ENCODE measurements at regions not wholly inside any gene's neighbourhood (a gene's known extent, or its start where the extent isn't known, plus 50 kb on each side); places are given as distances from the start of the nearest gene placed in this dataset.

DNA sequence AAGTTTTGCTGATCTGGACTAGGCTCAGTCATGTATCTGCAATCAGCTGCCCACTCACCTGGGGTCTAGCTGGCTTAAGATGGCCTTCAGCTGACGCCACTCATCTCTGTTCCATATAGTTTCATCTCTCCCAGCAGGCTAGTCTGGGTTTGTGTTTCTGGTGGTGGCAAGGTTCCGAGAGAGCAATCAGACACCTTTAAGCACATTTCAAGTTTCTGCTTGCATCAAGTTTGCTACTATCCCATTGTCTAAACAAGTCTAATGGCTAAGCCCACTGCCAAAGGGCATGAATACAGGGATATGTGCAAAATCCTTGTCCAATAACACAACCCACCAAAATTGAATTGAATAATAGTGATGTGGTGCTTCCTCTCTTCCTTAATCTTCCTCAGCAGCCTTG is 251.7 kb downstream of the PIK3R1 start:
- no peak overlapping the region for H3K27ac Mint-ChIP-seq
- H3K4me3 Mint-ChIP-seq, result no peak overlapping the region
- no peaks in the 10 kb centered on the region for H3K4me1 Mint-ChIP-seq
- H3K36me3 Mint-ChIP-seq (ENCODE audit: low read depth), result no peaks in the 10 kb centered on the region
- peaks cover 11% of the 10 kb centered on the region for H3K27me3 Mint-ChIP-seq
- no peak for DNase-seq
- ChIA-PET POLR2A (no interaction called here), CTCF (interaction anchor here (0.9 to 1.5 kb wide), 2 partner anchors 8 to 67 kb away, joined by 3 to 4 read pairs; no protein-coding TSS in a partner anchor)
- H3K9me3 Mint-ChIP-seq, result no peaks in the 10 kb centered on the region

DNA sequence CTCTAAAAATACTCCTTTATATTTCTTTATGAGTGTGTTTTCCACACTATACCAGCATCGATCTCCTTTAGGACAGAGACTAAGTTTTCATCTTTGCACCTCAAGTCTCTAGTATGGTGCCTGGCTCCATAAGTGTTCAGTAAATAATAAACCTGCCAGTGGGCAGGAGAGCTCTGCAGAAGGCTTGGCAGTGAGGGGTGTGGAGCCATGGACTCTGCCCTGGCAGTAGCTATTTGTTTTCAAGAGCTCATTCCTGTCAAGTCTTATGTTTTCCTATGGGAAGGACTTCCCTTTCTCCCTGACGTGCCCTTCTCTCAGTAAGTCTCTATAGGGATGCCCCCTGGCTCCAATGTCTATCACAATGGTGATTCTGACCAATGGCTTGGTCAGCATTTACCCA is 252.2 kb downstream of the PIK3R1 start:
- Mint-ChIP-seq H3K4me1 (no peaks in the 10 kb centered on the region), H3K4me3 (no peak overlapping the region), H3K27ac (no peak overlapping the region), H3K27me3 (peaks cover 11% of the 10 kb centered on the region), H3K36me3 (ENCODE audit: low read depth) (no peaks in the 10 kb centered on the region), H3K9me3 (no peaks in the 10 kb centered on the region)
- POLR2A ChIA-PET, result no interaction called here
- CTCF ChIA-PET, result interaction anchor here (0.9 kb wide), 1 partner anchor 9 kb away, joined by 3 read pairs; no protein-coding TSS in a partner anchor
- no peak for DNase-seq

DNA sequence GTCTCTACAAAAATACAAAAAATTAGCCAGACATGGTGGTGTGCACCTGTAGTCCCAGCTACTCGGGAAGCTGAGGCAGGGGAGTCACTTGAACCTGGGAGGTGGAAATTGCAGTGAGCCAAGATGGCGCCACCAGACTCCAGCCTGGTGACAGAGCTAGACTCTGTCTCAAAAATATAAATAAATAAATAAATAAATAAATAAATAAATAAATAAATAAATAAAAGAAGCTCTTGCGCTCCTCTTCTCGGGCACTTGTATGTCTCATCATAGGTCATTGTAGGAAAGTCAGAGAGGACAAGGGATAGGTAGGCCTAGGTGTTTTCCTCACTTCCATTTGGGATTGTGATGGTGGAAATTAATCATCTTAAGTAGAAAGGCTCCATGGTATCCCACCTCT is 252.8 kb downstream of the PIK3R1 start:
- CTCF ChIA-PET, result interaction anchor here (0.9 kb wide), 1 partner anchor 9 kb away, joined by 3 read pairs; no protein-coding TSS in a partner anchor
- Mint-ChIP-seq H3K27me3 (peaks cover 11% of the 10 kb centered on the region), H3K27ac (no peak overlapping the region), H3K9me3 (no peaks in the 10 kb centered on the region), H3K4me1 (no peaks in the 10 kb centered on the region), H3K36me3 (ENCODE audit: low read depth) (no peaks in the 10 kb centered on the region), H3K4me3 (no peak overlapping the region)
- DNase-seq, result no peak
- POLR2A ChIA-PET, result no interaction called here

DNA sequence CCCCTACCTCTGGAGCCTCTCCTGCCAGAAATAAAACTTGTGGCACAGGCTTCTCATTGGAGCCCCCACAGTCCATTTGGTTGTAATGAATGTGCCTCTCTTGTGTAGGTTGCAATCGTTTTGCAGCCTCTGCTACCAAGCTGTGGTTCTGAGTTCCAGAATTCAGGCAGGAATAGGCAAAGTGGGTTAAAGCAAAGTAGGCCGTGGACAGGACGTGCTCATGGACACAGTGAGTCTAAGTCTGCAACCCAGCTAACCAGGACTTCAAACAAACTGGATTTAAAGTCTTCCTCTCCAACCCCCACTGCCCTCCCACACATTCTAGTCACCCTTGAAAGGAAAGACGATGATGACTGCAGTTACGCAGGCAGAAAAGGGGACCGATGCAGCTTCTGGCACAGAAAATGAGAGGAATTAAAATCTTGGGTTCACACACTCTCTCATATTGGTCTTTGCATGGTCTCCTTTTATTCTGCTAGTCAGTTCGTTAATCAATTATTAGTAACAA is 260.0 kb downstream of the PIK3R1 start:
- Mint-ChIP-seq H3K9me3 (no peaks in the 10 kb centered on the region), H3K27me3 (peaks cover 2% of the 10 kb centered on the region), H3K27ac (no peak overlapping the region), H3K36me3 (ENCODE audit: low read depth) (no peaks in the 10 kb centered on the region), H3K4me1 (no peaks in the 10 kb centered on the region), H3K4me3 (no peak overlapping the region)
- ChIA-PET POLR2A (no interaction called here), CTCF (interaction anchor here (0.5 to 1.4 kb wide), 2 partner anchors 10 to 1141 kb away, joined by 3 read pairs; no protein-coding TSS in a partner anchor)
- no peak for DNase-seq

DNA sequence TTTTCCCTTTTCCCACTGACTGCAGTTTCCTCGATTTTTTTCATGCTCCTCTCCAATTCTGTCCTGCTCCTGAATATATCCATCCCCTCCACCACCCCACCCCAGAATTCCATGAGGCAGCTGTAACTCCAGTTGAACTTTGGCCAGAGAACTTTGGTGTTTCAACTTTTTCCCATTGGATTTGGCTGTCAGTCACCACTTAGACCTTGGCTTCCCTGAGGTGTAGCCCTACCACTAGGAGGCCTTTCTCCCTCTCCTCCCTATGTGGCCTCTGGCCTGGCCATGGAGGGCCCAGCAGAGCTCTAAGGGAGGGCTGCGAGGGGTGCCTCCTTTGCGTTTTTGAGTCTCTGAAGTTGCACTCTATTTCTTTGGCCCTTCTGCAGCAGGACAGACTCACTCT is 261.3 kb downstream of the PIK3R1 start:
- DNase-seq, result no peak
- Mint-ChIP-seq H3K27ac (no peak overlapping the region), H3K36me3 (ENCODE audit: low read depth) (no peaks in the 10 kb centered on the region)

DNA sequence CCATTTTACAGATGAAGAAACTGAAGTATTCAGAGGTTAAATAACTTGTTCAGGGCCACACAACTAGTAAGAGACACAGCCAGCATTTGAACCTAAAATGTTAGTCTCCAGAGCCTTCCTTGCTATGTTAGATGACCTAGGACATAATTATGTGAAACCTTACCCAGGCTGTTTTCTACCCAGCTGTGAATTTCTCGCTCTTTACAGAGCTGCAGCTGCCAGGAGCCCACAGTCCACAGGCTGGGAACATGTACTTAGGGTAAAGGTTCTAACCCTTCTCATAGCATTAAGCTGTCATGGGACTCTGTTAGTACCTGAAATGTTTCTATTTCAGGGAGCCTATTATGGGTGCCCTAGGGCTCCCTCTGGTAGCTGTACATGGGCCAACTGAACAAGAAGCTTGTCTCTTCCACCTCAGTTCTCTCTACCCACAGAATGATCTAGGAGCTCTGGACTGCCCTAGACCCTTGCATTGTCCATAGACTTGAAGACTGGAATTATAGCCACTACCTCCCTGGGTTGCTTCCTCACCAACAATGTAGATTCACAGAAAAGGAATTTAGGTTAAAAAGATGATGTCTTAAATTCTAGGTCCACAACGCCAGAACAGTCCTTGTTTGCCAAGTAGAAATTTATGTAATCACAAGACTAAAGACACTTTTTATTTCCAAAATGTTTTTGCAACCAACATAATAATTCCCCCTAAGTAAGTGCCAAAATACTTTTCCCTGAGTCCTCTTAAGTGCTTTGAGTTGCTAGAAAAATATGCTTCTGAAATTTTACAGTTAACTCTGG is 262.9 kb downstream of the PIK3R1 start:
- POLR2A ChIA-PET, result no interaction called here
- Mint-ChIP-seq H3K27me3 (peaks cover 3% of the 10 kb centered on the region), H3K36me3 (ENCODE audit: low read depth) (no peaks in the 10 kb centered on the region), H3K27ac (no peak overlapping the region), H3K9me3 (no peaks in the 10 kb centered on the region), H3K4me3 (no peak overlapping the region), H3K4me1 (no peaks in the 10 kb centered on the region)
- CTCF ChIA-PET, result interaction anchor here (0.7 to 1.8 kb wide), 4 partner anchors 8 to 1451 kb away, joined by 3 to 6 read pairs (median 4); no protein-coding TSS in a partner anchor
- no peak for DNase-seq

More for the DNA sequence above, 261.3 kb downstream of the PIK3R1 start:
- Mint-ChIP-seq H3K9me3 (no peaks in the 10 kb centered on the region), H3K4me3 (no peak overlapping the region), H3K4me1 (no peaks in the 10 kb centered on the region), H3K27me3 (peaks cover 2% of the 10 kb centered on the region)
- ChIA-PET CTCF (no interaction called here), POLR2A (no interaction called here)

DNA sequence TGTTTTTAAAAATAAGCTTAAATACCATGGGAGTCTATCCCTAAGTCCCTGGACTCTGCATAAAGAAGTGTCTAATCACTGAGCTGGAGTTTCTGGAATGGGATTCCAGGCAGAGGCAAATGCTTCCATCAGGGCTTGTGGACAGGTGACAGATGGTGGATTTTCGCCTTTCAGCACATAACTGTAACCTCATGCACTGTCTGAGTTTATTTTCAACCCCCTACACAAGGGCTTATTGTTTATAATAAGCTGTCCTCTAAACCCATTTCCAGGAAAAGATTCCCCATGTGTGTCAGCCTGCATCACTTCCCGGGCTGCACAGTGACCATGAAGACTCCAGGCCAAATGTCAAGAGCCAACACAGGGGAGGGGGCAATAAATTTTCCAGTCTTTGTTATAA is 264.0 kb downstream of the PIK3R1 start:
- DNase-seq, result no peak
- Mint-ChIP-seq H3K27me3 (peaks cover 3% of the 10 kb centered on the region), H3K9me3 (no peaks in the 10 kb centered on the region), H3K27ac (no peak overlapping the region), H3K4me3 (no peak overlapping the region), H3K36me3 (ENCODE audit: low read depth) (no peaks in the 10 kb centered on the region), H3K4me1 (no peaks in the 10 kb centered on the region)
- POLR2A ChIA-PET, result no interaction called here
- CTCF ChIA-PET, result interaction anchor here (1.4 to 1.8 kb wide), 2 partner anchors 9 to 12 kb away, joined by 3 to 6 read pairs; no protein-coding TSS in a partner anchor

DNA sequence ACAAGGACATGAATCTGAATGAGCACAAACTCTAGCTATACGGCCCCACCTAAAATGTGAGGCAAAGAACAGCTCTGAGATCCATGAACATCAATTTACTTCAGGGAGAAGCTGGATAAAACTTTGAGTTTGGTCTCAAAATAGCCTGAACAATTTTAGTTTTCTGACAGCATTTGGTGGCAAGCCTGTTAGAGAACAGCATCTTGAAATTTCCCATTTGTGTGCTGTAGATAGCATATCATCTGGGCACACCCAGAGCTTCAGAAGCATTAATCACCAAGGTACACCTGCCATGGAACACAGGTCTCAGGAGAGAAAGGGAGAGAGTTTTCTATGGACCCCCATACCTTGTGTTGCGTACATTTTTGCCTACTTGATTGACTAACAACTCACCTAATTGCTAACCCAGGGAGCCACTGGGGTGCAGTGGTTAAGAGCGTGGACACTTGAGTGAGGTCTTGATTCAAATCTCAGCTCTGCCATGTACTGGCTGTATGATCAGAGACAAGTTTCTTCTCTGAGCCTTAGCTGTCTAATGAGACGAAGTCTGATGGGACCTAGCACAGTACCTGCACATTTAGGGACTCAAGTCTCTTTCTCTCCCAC is 264.9 kb downstream of the PIK3R1 start:
- ChIA-PET CTCF (interaction anchor here (1.8 kb wide), 1 partner anchor 10 kb away, joined by 6 read pairs; no protein-coding TSS in a partner anchor), POLR2A (no interaction called here)
- peaks cover 3% of the 10 kb centered on the region for H3K27me3 Mint-ChIP-seq
- H3K4me1 Mint-ChIP-seq, result no peaks in the 10 kb centered on the region
- no peak for DNase-seq
- H3K36me3 Mint-ChIP-seq (ENCODE audit: low read depth), result no peaks in the 10 kb centered on the region
- H3K27ac Mint-ChIP-seq, result no peak overlapping the region
- no peak overlapping the region for H3K4me3 Mint-ChIP-seq
- no peaks in the 10 kb centered on the region for H3K9me3 Mint-ChIP-seq

DNA sequence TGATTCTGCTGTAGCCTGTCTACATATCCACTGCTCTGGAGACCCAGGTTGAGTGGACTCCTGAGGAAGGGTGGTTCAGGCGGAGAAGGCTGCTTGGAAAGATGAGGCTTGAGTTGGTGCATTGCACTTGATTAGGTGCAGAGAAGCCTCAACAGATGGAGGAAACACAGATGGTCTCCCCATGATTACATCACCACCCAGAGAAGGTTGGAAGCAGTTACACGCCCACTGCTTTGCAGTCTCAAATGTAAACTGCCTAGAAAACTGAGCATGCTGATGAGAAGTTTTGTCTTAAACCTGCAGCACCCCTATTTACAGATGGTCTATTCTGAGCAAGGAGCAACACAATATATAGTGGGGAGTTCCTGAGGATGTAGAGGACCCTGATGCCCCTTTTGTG is 266.6 kb downstream of the PIK3R1 start:
- H3K36me3 Mint-ChIP-seq (ENCODE audit: low read depth), result no peaks in the 10 kb centered on the region
- no peaks in the 10 kb centered on the region for H3K9me3 Mint-ChIP-seq
- no peak overlapping the region for H3K27ac Mint-ChIP-seq
- ChIA-PET CTCF (no interaction called here), POLR2A (no interaction called here)
- H3K4me3 Mint-ChIP-seq, result no peak overlapping the region
- no peak for DNase-seq
- H3K27me3 Mint-ChIP-seq, result peaks cover 15% of the 10 kb centered on the region
- no peaks in the 10 kb centered on the region for H3K4me1 Mint-ChIP-seq

DNA sequence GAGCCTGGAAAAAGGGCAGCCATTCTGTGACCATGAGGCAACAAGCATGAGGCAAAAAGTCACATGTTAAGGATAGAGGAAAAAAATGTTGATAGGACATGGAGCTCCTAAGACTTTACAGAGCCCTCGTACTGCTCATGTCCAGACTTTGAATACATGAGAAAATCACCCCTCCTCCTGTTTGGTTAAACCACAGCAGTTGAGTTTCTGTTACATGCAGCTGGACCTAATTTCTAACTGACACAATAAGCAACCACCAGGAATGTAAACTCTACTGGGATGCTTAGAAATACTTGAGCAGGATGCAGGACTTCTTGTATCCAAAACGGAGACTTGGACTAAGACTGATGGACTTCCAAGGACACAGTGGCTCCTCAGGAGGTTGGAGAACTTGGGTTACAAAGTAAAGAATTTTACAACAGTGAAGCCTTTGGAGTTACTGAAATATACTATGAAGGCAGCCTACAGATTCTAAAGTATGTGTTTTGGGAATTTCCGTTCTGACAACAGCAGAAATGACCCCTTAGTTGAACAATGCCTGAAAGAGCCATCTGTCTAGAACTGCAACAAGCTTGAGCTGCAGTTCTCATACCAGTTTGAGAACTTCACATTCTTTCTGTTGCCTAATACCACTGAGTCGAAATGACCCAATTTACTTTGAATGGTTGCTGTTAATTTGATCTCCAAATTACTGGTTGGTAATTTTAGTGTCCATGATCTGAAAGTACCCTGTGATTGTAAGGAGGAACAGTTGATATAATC is 268.9 kb downstream of the PIK3R1 start:
- H3K4me1 Mint-ChIP-seq, result no peaks in the 10 kb centered on the region
- POLR2A ChIA-PET, result interaction anchor here (0.6 kb wide), 1 partner anchor 566 kb away, joined by 3 read pairs; no protein-coding TSS in a partner anchor
- no peak for DNase-seq
- H3K36me3 Mint-ChIP-seq (ENCODE audit: low read depth), result no peaks in the 10 kb centered on the region
- CTCF ChIA-PET, result interaction anchor here (1.2 kb wide), 1 partner anchor 12 kb away, joined by 3 read pairs; no protein-coding TSS in a partner anchor
- H3K9me3 Mint-ChIP-seq, result peaks cover 4% of the 10 kb centered on the region
- peaks cover 22% of the 10 kb centered on the region for H3K27me3 Mint-ChIP-seq
- H3K27ac Mint-ChIP-seq, result no peak overlapping the region
- no peak overlapping the region for H3K4me3 Mint-ChIP-seq

DNA sequence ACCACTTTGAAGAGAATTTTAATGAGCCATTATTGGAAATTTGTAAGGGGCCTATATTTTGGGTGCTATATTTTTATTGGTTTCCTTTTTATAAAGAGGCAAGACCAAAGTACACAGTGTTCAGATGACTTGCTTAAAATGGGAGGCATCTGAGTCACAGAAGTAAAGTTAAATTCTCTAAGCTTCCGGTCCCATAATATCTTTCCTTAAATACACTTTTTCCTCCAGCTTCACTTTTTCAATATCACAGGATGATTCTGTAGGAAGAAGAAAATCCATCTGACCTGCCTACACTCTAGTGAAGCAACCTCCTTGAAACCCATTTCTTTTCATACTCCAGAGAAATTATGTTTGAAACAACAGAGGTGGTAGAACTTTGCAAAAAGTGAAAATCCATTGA is 274.0 kb downstream of the PIK3R1 start:
- ChIA-PET CTCF (no interaction called here), POLR2A (no interaction called here)
- no peak overlapping the region for H3K27ac Mint-ChIP-seq
- no peak overlapping the region for H3K4me3 Mint-ChIP-seq
- peaks cover 19% of the 10 kb centered on the region for H3K27me3 Mint-ChIP-seq
- H3K4me1 Mint-ChIP-seq, result no peaks in the 10 kb centered on the region
- H3K36me3 Mint-ChIP-seq (ENCODE audit: low read depth), result no peaks in the 10 kb centered on the region
- peaks cover 4% of the 10 kb centered on the region for H3K9me3 Mint-ChIP-seq
- DNase-seq, result no peak

DNA sequence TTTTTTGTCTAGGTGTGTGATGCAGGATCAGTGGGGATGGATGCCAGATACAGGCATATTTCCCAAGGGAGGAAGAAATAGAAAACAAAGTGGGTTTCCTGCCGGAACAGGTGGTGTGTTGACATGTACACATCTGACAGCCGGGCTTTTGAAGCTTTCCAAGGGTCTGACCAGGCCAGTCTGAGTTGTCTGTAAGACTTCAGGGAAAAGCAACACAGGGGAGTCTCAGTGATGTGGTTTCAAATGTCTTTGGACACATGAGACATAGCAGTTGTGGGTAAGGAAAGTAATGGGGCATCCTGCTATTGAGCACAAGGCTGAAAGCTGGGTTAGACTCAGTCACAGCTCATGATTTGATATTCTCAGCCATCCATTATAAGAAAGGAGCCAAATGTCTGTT is 274.9 kb downstream of the PIK3R1 start:
- H3K9me3 Mint-ChIP-seq, result peaks cover 4% of the 10 kb centered on the region
- peaks cover 19% of the 10 kb centered on the region for H3K27me3 Mint-ChIP-seq
- no peak overlapping the region for H3K27ac Mint-ChIP-seq
- H3K4me1 Mint-ChIP-seq, result no peaks in the 10 kb centered on the region
- no peaks in the 10 kb centered on the region for H3K36me3 Mint-ChIP-seq (ENCODE audit: low read depth)
- no peak for DNase-seq
- no peak overlapping the region for H3K4me3 Mint-ChIP-seq
- ChIA-PET CTCF (no interaction called here), POLR2A (no interaction called here)

DNA sequence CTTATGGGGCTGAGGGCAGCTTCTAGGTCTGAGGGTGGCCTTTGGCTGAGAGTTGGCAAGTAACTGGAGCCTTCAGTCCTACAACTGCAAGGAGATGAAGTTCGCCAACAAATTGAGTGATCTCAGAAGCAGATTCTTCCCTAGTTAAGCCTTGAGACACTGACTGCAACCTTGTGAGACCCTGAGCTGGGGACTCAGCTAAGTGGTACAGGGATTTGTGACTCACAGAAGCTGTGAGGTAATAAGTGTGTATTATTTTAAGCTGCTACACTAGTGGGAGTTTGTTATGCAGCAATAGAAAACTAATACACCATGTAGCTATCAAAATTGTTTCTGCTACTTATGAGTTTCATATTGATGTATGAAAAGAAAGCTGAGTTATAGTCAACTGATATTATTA is 279.2 kb downstream of the PIK3R1 start:
- H3K36me3 Mint-ChIP-seq (ENCODE audit: low read depth), result no peaks in the 10 kb centered on the region
- H3K27ac Mint-ChIP-seq, result no peak overlapping the region
- no peak for DNase-seq
- H3K4me1 Mint-ChIP-seq, result no peaks in the 10 kb centered on the region
- H3K27me3 Mint-ChIP-seq, result no peaks in the 10 kb centered on the region
- no peak overlapping the region for H3K4me3 Mint-ChIP-seq
- H3K9me3 Mint-ChIP-seq, result peaks cover 20% of the 10 kb centered on the region
- ChIA-PET POLR2A (no interaction called here), CTCF (interaction anchor here (0.5 kb wide), 1 partner anchor 191 kb away, joined by 3 read pairs; no protein-coding TSS in a partner anchor)

Data from activated CD4-positive, alpha-beta T cell treated with anti-CD3 and anti-CD28 coated beads, Interleukin-2, amount 10 ng/mL, durations not matched to agents 7 days and 5 days (primary cell).